ENCODE measurements at regions not wholly inside any gene's neighbourhood (a gene's known extent, or its start where the extent isn't known, plus 50 kb on each side); places are given as distances from the start of the nearest gene placed in this dataset.

DNA sequence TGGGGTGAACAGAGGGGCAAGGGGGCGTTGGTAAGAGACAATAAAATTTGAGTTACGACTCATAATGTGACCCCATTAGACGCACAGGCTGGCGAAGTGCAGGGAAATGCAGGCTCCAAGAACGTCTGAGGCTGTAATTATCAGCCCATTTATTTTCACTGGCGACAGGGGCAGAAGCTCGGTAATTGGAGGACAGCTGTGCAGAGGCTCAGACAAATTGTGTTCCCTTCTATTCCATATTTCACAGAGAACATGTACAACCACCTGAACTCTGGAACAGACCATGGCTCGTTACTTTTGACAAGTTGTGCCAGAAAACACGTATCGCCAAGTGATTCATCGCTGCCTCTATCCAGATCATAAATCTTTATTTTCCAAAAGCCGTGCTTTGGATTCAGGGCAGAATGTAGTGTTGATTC lies 137.3 kb upstream of the FRMD4A start:
- DNase-seq, result no peak
- Mint-ChIP-seq H3K27ac (ENCODE audit: unreplicated experiment) (no peak overlapping the region), H3K9me3 (ENCODE audit: unreplicated experiment) (peaks cover 2% of the 10 kb centered on the region), H3K27me3 (ENCODE audit: unreplicated experiment) (peaks cover 3% of the 10 kb centered on the region), H3K4me1 (ENCODE audit: low read depth, unreplicated experiment) (no peaks in the 10 kb centered on the region), H3K36me3 (ENCODE audit: unreplicated experiment) (peaks cover 12% of the 10 kb centered on the region), H3K4me3 (ENCODE audit: unreplicated experiment) (no peak overlapping the region)
- TF ChIP-seq, protein P1, sequence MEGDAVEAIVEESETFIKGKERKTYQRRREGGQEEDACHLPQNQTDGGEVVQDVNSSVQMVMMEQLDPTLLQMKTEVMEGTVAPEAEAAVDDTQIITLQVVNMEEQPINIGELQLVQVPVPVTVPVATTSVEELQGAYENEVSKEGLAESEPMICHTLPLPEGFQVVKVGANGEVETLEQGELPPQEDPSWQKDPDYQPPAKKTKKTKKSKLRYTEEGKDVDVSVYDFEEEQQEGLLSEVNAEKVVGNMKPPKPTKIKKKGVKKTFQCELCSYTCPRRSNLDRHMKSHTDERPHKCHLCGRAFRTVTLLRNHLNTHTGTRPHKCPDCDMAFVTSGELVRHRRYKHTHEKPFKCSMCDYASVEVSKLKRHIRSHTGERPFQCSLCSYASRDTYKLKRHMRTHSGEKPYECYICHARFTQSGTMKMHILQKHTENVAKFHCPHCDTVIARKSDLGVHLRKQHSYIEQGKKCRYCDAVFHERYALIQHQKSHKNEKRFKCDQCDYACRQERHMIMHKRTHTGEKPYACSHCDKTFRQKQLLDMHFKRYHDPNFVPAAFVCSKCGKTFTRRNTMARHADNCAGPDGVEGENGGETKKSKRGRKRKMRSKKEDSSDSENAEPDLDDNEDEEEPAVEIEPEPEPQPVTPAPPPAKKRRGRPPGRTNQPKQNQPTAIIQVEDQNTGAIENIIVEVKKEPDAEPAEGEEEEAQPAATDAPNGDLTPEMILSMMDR (IDR thresholded peaks at IDR 0.05; ENCODE audit: partially characterized antibody, unreplicated experiment), result no peak

DNA sequence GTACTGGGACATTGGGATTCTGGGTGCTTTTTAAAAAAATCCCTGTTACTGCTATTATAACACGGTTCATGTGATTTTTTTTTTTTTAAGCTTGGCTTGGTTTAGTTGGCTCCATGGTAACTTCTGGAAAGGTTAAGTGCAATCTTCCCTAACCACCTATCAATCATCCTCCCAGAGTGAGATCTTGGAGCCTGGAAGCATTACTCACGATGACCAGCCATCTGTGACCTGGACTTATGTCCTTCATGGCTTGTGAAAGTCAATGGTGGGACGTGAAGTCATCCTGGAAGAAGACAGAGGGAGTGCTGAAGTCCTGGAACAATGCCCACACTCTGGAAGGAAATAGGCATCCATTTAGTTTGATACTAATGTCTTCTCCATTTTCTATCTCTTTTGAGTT lies 135.5 kb upstream of the FRMD4A start:
- Mint-ChIP-seq H3K4me1 (ENCODE audit: low read depth, unreplicated experiment) (no peaks in the 10 kb centered on the region), H3K4me3 (ENCODE audit: unreplicated experiment) (no peak overlapping the region), H3K27me3 (ENCODE audit: unreplicated experiment) (peaks cover 3% of the 10 kb centered on the region), H3K27ac (ENCODE audit: unreplicated experiment) (no peak overlapping the region), H3K9me3 (ENCODE audit: unreplicated experiment) (peaks cover 5% of the 10 kb centered on the region), H3K36me3 (ENCODE audit: unreplicated experiment) (peaks cover 22% of the 10 kb centered on the region)
- TF ChIP-seq, protein P1 (IDR thresholded peaks at IDR 0.05; ENCODE audit: partially characterized antibody, unreplicated experiment), result no peak
- no peak for DNase-seq

DNA sequence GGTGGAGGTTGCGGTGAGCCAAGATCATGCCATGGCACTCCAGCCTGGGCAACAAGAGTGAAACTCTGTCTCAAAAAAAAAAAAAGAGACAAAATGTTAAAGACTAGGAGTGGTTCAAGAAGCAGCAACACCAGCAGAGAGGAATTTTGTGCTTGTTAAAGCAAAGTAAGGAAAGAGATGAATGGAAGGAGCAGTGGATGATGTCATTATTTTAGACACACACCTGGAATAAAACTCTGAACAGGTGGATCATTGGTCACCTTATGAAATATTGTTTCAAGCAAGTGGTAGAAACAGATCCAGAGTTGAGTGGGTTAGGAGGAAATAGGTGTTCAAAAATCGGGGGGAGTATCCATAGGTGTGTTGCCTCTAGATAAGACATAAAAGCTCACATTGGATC lies 129.7 kb upstream of the FRMD4A start:
- no peak overlapping the region for H3K27ac Mint-ChIP-seq (ENCODE audit: unreplicated experiment)
- DNase-seq, result no peak
- peaks cover 5% of the 10 kb centered on the region for H3K9me3 Mint-ChIP-seq (ENCODE audit: unreplicated experiment)
- H3K36me3 Mint-ChIP-seq (ENCODE audit: unreplicated experiment), result peaks cover 19% of the 10 kb centered on the region
- no peaks in the 10 kb centered on the region for H3K4me1 Mint-ChIP-seq (ENCODE audit: low read depth, unreplicated experiment)
- TF ChIP-seq, protein P1 (IDR thresholded peaks at IDR 0.05; ENCODE audit: partially characterized antibody, unreplicated experiment), result no peak
- peaks cover 3% of the 10 kb centered on the region for H3K27me3 Mint-ChIP-seq (ENCODE audit: unreplicated experiment)
- H3K4me3 Mint-ChIP-seq (ENCODE audit: unreplicated experiment), result no peak overlapping the region

DNA sequence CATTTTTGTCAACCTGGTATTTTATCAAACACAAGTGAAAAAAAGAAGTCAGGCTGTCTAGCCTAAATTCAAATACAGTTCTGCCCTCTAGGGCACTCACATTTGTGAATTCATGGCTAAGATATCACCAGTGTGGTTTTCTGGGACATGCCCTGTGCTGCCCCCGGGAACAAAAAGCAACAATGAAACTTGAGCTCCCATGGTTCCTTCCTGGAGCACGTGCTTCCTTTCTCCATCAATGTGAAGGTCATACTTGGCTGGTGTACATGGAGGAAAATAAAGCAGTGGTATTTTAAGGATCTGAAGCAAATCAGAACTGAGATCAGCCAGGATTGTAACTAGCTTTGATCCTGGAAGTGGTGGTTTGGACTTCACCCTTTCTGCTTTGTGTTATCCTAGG lies 128.9 kb upstream of the FRMD4A start:
- Mint-ChIP-seq H3K27ac (ENCODE audit: unreplicated experiment) (no peak overlapping the region), H3K4me3 (ENCODE audit: unreplicated experiment) (no peak overlapping the region), H3K36me3 (ENCODE audit: unreplicated experiment) (peaks cover 19% of the 10 kb centered on the region), H3K27me3 (ENCODE audit: unreplicated experiment) (peaks cover 3% of the 10 kb centered on the region), H3K4me1 (ENCODE audit: low read depth, unreplicated experiment) (no peaks in the 10 kb centered on the region), H3K9me3 (ENCODE audit: unreplicated experiment) (peaks cover 5% of the 10 kb centered on the region)
- TF ChIP-seq, protein P1 (IDR thresholded peaks at IDR 0.05; ENCODE audit: partially characterized antibody, unreplicated experiment), result no peak
- DNase-seq, result no peak

DNA sequence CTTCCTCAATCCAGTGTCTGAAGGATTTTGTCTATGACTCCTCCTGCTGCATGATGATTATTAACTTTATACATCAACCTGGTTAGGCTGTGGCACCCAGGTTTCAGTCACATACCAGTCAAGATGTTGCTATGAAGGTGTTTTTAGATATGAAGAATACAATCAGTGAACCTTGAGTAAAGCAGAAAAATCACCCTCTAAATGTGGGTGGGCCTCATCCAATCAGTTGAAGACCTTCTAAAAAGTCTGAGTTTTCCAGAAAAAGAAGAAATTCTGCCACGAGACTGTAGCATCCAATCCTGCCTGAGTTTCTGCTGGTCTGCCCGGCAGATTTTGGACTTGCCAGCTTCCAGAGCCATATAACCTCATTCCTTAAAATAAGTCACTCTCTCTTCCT lies 126.1 kb upstream of the FRMD4A start:
- H3K27me3 Mint-ChIP-seq (ENCODE audit: unreplicated experiment), result peaks cover 5% of the 10 kb centered on the region
- no peaks in the 10 kb centered on the region for H3K4me1 Mint-ChIP-seq (ENCODE audit: low read depth, unreplicated experiment)
- TF ChIP-seq, protein P1 (IDR thresholded peaks at IDR 0.05; ENCODE audit: partially characterized antibody, unreplicated experiment), result no peak
- H3K4me3 Mint-ChIP-seq (ENCODE audit: unreplicated experiment), result no peak overlapping the region
- DNase-seq, result no peak
- peaks cover 3% of the 10 kb centered on the region for H3K9me3 Mint-ChIP-seq (ENCODE audit: unreplicated experiment)
- H3K27ac Mint-ChIP-seq (ENCODE audit: unreplicated experiment), result no peak overlapping the region
- peaks cover 17% of the 10 kb centered on the region for H3K36me3 Mint-ChIP-seq (ENCODE audit: unreplicated experiment)
